ENCODE measurements at regions not wholly inside any gene's neighbourhood (a gene's known extent, or its start where the extent isn't known, plus 50 kb on each side); places are given as distances from the start of the nearest gene placed in this dataset.

DNA sequence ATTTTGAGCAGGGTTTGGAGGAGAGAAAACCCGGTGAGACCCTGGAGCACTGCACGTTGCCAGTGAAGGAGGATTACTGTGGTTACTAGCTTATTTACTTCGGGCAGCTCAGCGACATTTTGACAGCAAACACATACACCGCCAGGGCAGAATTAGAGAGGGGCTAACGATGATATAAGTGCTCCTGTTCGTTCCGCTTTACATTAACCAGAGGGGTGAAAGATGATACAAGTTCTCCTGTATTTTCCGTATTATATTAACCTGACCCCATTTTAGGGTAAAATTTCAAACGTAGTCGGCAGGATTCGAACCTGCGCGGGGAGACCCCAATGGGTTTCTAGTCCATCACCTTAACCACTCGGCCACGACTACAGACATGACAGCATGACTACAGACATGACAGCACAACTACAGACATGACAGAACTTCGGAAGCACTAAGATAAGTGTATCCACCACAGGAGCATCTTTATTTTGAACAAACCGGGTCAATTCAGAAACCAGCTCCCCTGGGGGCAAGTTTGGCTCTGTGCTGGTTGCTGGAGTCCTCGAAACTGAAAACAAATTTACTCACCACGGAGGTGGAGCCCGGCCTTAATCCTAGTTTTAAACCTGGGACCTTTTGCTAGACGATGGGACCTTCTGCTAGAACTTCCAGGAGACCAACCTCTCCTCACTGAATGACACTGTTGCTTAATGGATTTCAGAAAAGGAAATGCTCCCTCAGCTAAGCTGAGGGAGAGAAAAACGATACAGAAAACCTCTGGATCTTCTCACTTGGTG is 80.4 kb upstream of the ZNF184 start (continued):
- TF ChIP-seq ZNF567 (CRISPR knock-in tag; IDR thresholded peaks at IDR 0.05; ENCODE audit: borderline replicate concordance): no peak
- no peak for TF ChIP-seq ZNF44 (CRISPR knock-in tag; IDR thresholded peaks at IDR 0.05)
- TF ChIP-seq ZNF543 (CRISPR knock-in tag; IDR thresholded peaks at IDR 0.05): no peak
- no peak for TF ChIP-seq ZNF34 (CRISPR knock-in tag; IDR thresholded peaks at IDR 0.05; ENCODE audit: borderline replicate concordance)
- TF ChIP-seq, protein P1, sequence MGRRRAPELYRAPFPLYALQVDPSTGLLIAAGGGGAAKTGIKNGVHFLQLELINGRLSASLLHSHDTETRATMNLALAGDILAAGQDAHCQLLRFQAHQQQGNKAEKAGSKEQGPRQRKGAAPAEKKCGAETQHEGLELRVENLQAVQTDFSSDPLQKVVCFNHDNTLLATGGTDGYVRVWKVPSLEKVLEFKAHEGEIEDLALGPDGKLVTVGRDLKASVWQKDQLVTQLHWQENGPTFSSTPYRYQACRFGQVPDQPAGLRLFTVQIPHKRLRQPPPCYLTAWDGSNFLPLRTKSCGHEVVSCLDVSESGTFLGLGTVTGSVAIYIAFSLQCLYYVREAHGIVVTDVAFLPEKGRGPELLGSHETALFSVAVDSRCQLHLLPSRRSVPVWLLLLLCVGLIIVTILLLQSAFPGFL (CRISPR knock-in tag; IDR thresholded peaks at IDR 0.05): no peak
- no peak for TF ChIP-seq MTF1 (CRISPR knock-in tag; IDR thresholded peaks at IDR 0.05)
- TF ChIP-seq ZNF24 (IDR thresholded peaks at IDR 0.05): peak; percentile 93
- TF ChIP-seq, protein P2, sequence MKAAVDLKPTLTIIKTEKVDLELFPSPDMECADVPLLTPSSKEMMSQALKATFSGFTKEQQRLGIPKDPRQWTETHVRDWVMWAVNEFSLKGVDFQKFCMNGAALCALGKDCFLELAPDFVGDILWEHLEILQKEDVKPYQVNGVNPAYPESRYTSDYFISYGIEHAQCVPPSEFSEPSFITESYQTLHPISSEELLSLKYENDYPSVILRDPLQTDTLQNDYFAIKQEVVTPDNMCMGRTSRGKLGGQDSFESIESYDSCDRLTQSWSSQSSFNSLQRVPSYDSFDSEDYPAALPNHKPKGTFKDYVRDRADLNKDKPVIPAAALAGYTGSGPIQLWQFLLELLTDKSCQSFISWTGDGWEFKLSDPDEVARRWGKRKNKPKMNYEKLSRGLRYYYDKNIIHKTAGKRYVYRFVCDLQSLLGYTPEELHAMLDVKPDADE (CRISPR knock-in tag; IDR thresholded peaks at IDR 0.05): no peak
- TF ChIP-seq RNF2 (conservative IDR thresholded peaks at IDR 0.05; ENCODE audit: low read depth): no peak
- no peak for TF ChIP-seq NONO (IDR thresholded peaks at IDR 0.05)
- no peak for TF ChIP-seq NONO (CRISPR knock-in tag; conservative IDR thresholded peaks at IDR 0.05)
- TF ChIP-seq, protein P3, sequence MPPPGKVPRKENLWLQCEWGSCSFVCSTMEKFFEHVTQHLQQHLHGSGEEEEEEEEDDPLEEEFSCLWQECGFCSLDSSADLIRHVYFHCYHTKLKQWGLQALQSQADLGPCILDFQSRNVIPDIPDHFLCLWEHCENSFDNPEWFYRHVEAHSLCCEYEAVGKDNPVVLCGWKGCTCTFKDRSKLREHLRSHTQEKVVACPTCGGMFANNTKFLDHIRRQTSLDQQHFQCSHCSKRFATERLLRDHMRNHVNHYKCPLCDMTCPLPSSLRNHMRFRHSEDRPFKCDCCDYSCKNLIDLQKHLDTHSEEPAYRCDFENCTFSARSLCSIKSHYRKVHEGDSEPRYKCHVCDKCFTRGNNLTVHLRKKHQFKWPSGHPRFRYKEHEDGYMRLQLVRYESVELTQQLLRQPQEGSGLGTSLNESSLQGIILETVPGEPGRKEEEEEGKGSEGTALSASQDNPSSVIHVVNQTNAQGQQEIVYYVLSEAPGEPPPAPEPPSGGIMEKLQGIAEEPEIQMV (CRISPR knock-in tag; IDR thresholded peaks at IDR 0.05; ENCODE audit: low read depth): no peak
- TF ChIP-seq ZNF337 (CRISPR knock-in tag; IDR thresholded peaks at IDR 0.05; ENCODE audit: borderline replicate concordance, low read depth): no peak
- TF ChIP-seq SMYD3 (CRISPR knock-in tag; IDR thresholded peaks at IDR 0.05): peak; percentile 77; the same call in 1 of the 2 replicates
- TF ChIP-seq ZNF329 (CRISPR knock-in tag; IDR thresholded peaks at IDR 0.05; ENCODE audit: low read depth): no peak
- no peak for TF ChIP-seq ZNF569 (CRISPR knock-in tag; IDR thresholded peaks at IDR 0.05; ENCODE audit: borderline replicate concordance)
- TF ChIP-seq, protein P4, sequence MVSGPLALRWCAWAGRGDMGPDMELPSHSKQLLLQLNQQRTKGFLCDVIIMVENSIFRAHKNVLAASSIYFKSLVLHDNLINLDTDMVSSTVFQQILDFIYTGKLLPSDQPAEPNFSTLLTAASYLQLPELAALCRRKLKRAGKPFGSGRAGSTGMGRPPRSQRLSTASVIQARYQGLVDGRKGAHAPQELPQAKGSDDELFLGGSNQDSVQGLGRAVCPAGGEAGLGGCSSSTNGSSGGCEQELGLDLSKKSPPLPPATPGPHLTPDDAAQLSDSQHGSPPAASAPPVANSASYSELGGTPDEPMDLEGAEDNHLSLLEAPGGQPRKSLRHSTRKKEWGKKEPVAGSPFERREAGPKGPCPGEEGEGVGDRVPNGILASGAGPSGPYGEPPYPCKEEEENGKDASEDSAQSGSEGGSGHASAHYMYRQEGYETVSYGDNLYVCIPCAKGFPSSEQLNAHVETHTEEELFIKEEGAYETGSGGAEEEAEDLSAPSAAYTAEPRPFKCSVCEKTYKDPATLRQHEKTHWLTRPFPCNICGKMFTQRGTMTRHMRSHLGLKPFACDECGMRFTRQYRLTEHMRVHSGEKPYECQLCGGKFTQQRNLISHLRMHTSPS (CRISPR knock-in tag; IDR thresholded peaks at IDR 0.05; ENCODE audit: low read depth): no peak
- TF ChIP-seq, protein P5, sequence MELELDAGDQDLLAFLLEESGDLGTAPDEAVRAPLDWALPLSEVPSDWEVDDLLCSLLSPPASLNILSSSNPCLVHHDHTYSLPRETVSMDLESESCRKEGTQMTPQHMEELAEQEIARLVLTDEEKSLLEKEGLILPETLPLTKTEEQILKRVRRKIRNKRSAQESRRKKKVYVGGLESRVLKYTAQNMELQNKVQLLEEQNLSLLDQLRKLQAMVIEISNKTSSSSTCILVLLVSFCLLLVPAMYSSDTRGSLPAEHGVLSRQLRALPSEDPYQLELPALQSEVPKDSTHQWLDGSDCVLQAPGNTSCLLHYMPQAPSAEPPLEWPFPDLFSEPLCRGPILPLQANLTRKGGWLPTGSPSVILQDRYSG (CRISPR knock-in tag; IDR thresholded peaks at IDR 0.05): no peak
- no peak for TF ChIP-seq ZNF441 (CRISPR knock-in tag; IDR thresholded peaks at IDR 0.05; ENCODE audit: borderline replicate concordance)
- no peak for TF ChIP-seq TBX3 (IDR thresholded peaks at IDR 0.05; ENCODE audit: borderline replicate concordance)
- TF ChIP-seq ZNF839 (CRISPR knock-in tag; IDR thresholded peaks at IDR 0.05; ENCODE audit: borderline replicate concordance): no peak
- TF ChIP-seq PHF21A (CRISPR knock-in tag; IDR thresholded peaks at IDR 0.05): peak; percentile 20; the same call in 1 of the 2 replicates
- TF ChIP-seq FOXA3 (CRISPR knock-in tag; IDR thresholded peaks at IDR 0.05): peak; percentile 46; the same call in 1 of the 2 replicates

Measured in HepG2 (cell line).